ENCODE measurements at regions not wholly inside any gene's neighbourhood (a gene's known extent, or its start where the extent isn't known, plus 50 kb on each side); places are given as distances from the start of the nearest gene placed in this dataset.

DNA sequence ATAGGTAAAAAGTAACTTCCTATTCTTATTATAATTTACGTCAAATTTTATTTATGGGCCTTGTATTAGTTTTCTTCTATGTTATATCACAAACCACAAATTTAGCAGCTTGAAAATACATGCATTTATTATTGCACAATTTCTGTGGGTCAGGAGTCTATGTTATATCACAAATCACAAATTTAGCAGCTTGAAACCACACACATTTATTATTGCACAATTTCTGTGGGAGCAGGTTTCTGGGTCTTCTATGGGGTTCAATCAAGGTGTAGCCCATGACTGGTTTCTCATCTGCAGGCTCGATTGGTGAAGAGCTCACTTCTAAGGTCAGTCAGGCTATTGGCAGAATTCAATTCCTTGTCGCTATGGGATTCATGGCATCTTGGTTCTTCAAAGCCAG, 332.7 kb upstream of the HAND2 start:
- Histone ChIP-seq H3K79me2 (ENCODE audit: insufficient read depth, low read length) (no peaks in the 10 kb centered on the region), H3K27me3 (ENCODE audit: insufficient read depth, low read length) (no peaks in the 10 kb centered on the region), H3K36me3 (ENCODE audit: insufficient read depth, low read length) (no peaks in the 10 kb centered on the region), H3K9me3 (ENCODE audit: low read depth, low read length) (no peaks in the 10 kb centered on the region), H3K27ac (ENCODE audit: low read depth, low read length) (no peak overlapping the region), H2AFZ (ENCODE audit: low read length) (no peak overlapping the region), H3K4me2 (ENCODE audit: insufficient read depth, low read length) (no peak overlapping the region), H3K4me3 (ENCODE audit: insufficient read depth, low read length) (no peak overlapping the region), H3K4me1 (ENCODE audit: insufficient read depth, low read length) (no peaks in the 10 kb centered on the region), H4K20me1 (ENCODE audit: insufficient read depth, low read length) (no peaks in the 10 kb centered on the region)
- DNase-seq (ENCODE audit: insufficient read length, low spot score, missing footprints) = no peak
- TF ChIP-seq, protein P1, sequence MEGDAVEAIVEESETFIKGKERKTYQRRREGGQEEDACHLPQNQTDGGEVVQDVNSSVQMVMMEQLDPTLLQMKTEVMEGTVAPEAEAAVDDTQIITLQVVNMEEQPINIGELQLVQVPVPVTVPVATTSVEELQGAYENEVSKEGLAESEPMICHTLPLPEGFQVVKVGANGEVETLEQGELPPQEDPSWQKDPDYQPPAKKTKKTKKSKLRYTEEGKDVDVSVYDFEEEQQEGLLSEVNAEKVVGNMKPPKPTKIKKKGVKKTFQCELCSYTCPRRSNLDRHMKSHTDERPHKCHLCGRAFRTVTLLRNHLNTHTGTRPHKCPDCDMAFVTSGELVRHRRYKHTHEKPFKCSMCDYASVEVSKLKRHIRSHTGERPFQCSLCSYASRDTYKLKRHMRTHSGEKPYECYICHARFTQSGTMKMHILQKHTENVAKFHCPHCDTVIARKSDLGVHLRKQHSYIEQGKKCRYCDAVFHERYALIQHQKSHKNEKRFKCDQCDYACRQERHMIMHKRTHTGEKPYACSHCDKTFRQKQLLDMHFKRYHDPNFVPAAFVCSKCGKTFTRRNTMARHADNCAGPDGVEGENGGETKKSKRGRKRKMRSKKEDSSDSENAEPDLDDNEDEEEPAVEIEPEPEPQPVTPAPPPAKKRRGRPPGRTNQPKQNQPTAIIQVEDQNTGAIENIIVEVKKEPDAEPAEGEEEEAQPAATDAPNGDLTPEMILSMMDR (IDR thresholded peaks at IDR 0.05; ENCODE audit: extremely low read depth, low read depth, low read length) = no peak

DNA sequence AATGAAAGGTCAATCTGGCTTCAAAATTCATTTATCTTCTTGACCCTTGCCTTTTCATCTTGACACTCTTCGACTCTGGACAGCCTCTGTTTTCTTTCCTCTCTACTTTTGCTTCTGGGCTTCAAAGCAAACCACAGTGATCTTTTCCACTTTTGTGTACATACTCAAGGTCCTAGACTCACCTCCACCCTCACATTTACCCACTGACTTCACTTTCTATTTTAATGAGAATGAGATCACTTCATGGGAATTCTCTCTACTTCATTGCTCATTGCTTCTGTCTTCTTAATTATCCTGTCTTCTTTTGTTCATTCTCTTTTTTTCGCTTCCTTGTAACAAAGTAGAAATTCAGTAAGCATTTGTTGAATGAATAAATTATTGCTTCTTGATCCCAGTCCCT, 330.1 kb upstream of the HAND2 start:
- H3K4me2 ChIP-seq (ENCODE audit: insufficient read depth, low read length) = no peak overlapping the region
- H3K4me1 ChIP-seq (ENCODE audit: insufficient read depth, low read length) = no peaks in the 10 kb centered on the region
- TF ChIP-seq, protein P1 (IDR thresholded peaks at IDR 0.05; ENCODE audit: extremely low read depth, low read depth, low read length) = no peak
- no peaks in the 10 kb centered on the region for H3K36me3 ChIP-seq (ENCODE audit: insufficient read depth, low read length)
- H3K27ac ChIP-seq (ENCODE audit: low read depth, low read length) = no peak overlapping the region
- H3K79me2 ChIP-seq (ENCODE audit: insufficient read depth, low read length) = no peaks in the 10 kb centered on the region
- H3K27me3 ChIP-seq (ENCODE audit: insufficient read depth, low read length) = no peaks in the 10 kb centered on the region
- no peak for DNase-seq (ENCODE audit: insufficient read length, low spot score, missing footprints)
- H4K20me1 ChIP-seq (ENCODE audit: insufficient read depth, low read length) = no peaks in the 10 kb centered on the region
- no peak overlapping the region for H3K4me3 ChIP-seq (ENCODE audit: insufficient read depth, low read length)
- H2AFZ ChIP-seq (ENCODE audit: low read length) = no peak overlapping the region
- no peaks in the 10 kb centered on the region for H3K9me3 ChIP-seq (ENCODE audit: low read depth, low read length)

DNA sequence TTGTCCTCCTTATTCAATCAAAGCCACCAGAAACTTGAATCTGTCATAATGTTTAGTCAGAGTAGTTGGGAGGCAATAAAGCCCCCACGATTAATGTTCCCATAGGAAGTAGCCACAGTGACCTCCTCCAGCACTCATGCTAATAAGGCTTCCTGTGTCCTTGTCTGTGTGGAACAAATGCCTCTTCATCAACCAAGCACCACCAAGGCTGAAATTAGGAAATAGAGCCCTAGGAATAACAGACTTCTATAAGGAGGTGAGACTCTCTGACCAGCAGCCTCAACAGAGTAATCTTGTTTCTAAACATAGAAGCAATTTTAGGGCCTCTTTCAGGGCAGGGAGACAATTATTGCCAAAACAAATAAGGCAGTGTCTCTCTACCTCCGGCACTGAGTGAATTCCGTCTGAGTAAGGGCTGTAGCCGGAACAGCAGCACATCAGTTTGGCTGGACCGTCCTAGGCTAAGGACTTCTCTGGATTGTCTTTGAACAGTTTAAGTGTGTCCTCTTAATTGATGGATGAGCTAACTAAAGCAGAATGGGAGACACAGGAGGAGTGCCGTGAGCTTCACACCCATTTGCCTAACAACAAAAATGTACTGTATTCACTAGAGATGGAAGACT, 329.2 kb upstream of the HAND2 start:
- no peaks in the 10 kb centered on the region for H3K79me2 ChIP-seq (ENCODE audit: insufficient read depth, low read length)
- no peaks in the 10 kb centered on the region for H3K4me1 ChIP-seq (ENCODE audit: insufficient read depth, low read length)
- DNase-seq (ENCODE audit: insufficient read length, low spot score, missing footprints) = no peak
- H3K27ac ChIP-seq (ENCODE audit: low read depth, low read length) = no peak overlapping the region
- no peaks in the 10 kb centered on the region for H4K20me1 ChIP-seq (ENCODE audit: insufficient read depth, low read length)
- no peaks in the 10 kb centered on the region for H3K27me3 ChIP-seq (ENCODE audit: insufficient read depth, low read length)
- no peaks in the 10 kb centered on the region for H3K36me3 ChIP-seq (ENCODE audit: insufficient read depth, low read length)
- no peaks in the 10 kb centered on the region for H3K9me3 ChIP-seq (ENCODE audit: low read depth, low read length)
- TF ChIP-seq, protein P1 (IDR thresholded peaks at IDR 0.05; ENCODE audit: extremely low read depth, low read depth, low read length) = no peak
- no peak overlapping the region for H3K4me3 ChIP-seq (ENCODE audit: insufficient read depth, low read length)
- H2AFZ ChIP-seq (ENCODE audit: low read length) = no peak overlapping the region
- no peak overlapping the region for H3K4me2 ChIP-seq (ENCODE audit: insufficient read depth, low read length)

DNA sequence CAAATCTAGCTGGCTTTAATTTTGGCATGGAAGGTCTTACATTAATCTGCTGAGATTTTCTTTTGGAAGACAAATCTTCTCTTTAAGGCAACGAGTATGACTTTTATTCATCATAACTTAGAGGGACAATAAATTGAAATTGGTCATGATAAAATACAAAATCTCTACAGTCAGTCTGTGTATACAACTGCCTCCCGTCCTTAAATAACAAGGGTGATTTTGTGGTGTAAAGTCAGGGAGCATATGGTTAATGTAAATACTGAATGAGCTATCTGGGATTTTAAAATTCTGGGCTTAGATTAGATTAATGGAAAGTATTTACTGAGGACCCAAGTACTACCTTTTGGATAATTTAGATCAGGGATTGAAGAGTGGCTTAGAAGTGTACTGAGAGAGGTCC, 328.4 kb upstream of the HAND2 start:
- Histone ChIP-seq H3K4me2 (ENCODE audit: insufficient read depth, low read length) (no peak overlapping the region), H3K9me3 (ENCODE audit: low read depth, low read length) (no peaks in the 10 kb centered on the region), H3K27me3 (ENCODE audit: insufficient read depth, low read length) (no peaks in the 10 kb centered on the region), H3K27ac (ENCODE audit: low read depth, low read length) (no peak overlapping the region), H4K20me1 (ENCODE audit: insufficient read depth, low read length) (no peaks in the 10 kb centered on the region), H3K79me2 (ENCODE audit: insufficient read depth, low read length) (no peaks in the 10 kb centered on the region), H2AFZ (ENCODE audit: low read length) (no peak overlapping the region), H3K36me3 (ENCODE audit: insufficient read depth, low read length) (no peaks in the 10 kb centered on the region), H3K4me1 (ENCODE audit: insufficient read depth, low read length) (no peaks in the 10 kb centered on the region), H3K4me3 (ENCODE audit: insufficient read depth, low read length) (no peak overlapping the region)
- TF ChIP-seq, protein P1 (IDR thresholded peaks at IDR 0.05; ENCODE audit: extremely low read depth, low read depth, low read length) = no peak
- DNase-seq (ENCODE audit: insufficient read length, low spot score, missing footprints) = no peak
